HepG2 (cell line): ENCODE measurements at regions not wholly inside any gene's neighbourhood (a gene's known extent, or its start where the extent isn't known, plus 50 kb on each side); places are given as distances from the start of the nearest gene placed in this dataset.
"Not testable (repeated sequence)": the region's sequence is repeated elsewhere in the genome, so short reads cannot be mapped to it uniquely, and the experiment has no call there.

Experiments
- ATAC-seq: fragments of 200-7000 bp; cut with Tn5 transposase; 3 replicates; pipeline ENCODE4 v1.9.1; 2020; ENCODE audit warnings: mild to moderate bottlenecking, moderate library complexity
- BruUV-seq: library from RNA; stranded (reverse); fragments of 400-500 nt; replicated peaks from 2 replicates; lab custom pipeline; 2021; lab: Mats Ljungman, UMichigan
- CTCF ChIA-PET: fragments of 300-600 bp; formaldehyde crosslinking; extraction: SDS; loops from one replicate; lab custom pipeline; 2021; ENCODE audit warnings: low total read pairs, inconsistent platforms, low intra/inter-chr PET ratio; lab: Yijun Ruan, JAX
- POLR2A ChIA-PET: fragments of 350-600 bp; sonication (Branson Sonifier 250); formaldehyde crosslinking; loops from one replicate; lab custom pipeline; 2020; ENCODE audit warnings: antibody characterized with exemption, inconsistent platforms; lab: Yijun Ruan, JAX
- DNase-seq: peaks from one replicate; pipeline ENCODE4 v3.0.0-alpha.2; 2015; ENCODE audit warnings: low spot score
- FAIRE-seq: peaks from 3 replicates; lab custom pipeline; 2011; peaks lifted over from hg19 to GRCh38; lab: Jason Lieb, UNC
- H2AFZ ChIP-seq: one replicate; pipeline ENCODE4 v1.6.1; 2011; ENCODE audit warnings: low read length, inconsistent platforms
- H3K27ac ChIP-seq: fragments of 300-600 bp; 3 replicates; pipeline ENCODE4 v1.8.0; 2011; ENCODE audit warnings: mixed run types, mild to moderate bottlenecking, mixed read lengths, low read length, inconsistent platforms; ENCODE audit not compliant: insufficient read depth; ENCODE audit errors: extremely low read length
- H3K27me3 ChIP-seq, 2 experiments: fragments of 200-600 bp in 1 of 2; 2 replicates in 1 of 2; 3 replicates in 1 of 2; pipeline versions ENCODE4 v1.6.0 to v1.8.0; 2011; ENCODE audit warnings: low read length in 2 of 2, mild to moderate bottlenecking in 2 of 2, moderate library complexity in 2 of 2, inconsistent platforms in 1 of 2; ENCODE audit not compliant: insufficient read depth in 2 of 2, control insufficient read depth in 1 of 2
- H3K36me3 ChIP-seq, 2 experiments: fragments of 200-600 bp in 1 of 2; replicated peaks in 1 of 2; 2 replicates in 1 of 2; 3 replicates in 1 of 2; pipeline versions ENCODE4 v1.5.1 to v1.8.0; 2011; ENCODE audit warnings: low read length in 2 of 2, inconsistent platforms in 1 of 2; ENCODE audit not compliant: insufficient read depth in 2 of 2, control insufficient read depth in 1 of 2
- H3K4me1 ChIP-seq: 2 replicates; pipeline ENCODE4 v1.5.1; 2012; ENCODE audit warnings: low read length, inconsistent platforms; ENCODE audit not compliant: insufficient read depth
- H3K4me2 ChIP-seq: 2 replicates; pipeline ENCODE4 v1.6.0; 2011; ENCODE audit warnings: low read depth, low read length, inconsistent platforms
- H3K4me3 ChIP-seq, 3 experiments: fragments of 200-600 bp in 1 of 3; sonication (generic), shearing (Covaris generic) in 1 of 3; replicated peaks in 1 of 3; 2 replicates each; pipeline ENCODE4 v1.5.1; 2011 to 2016; ENCODE audit warnings: low read length in 3 of 3, inconsistent platforms in 2 of 3, low read depth in 2 of 3, mild to moderate bottlenecking in 2 of 3, control low read depth in 1 of 3, mixed read lengths in 1 of 3; ENCODE audit not compliant: insufficient read depth in 1 of 3
- H3K79me2 ChIP-seq: one replicate; pipeline ENCODE4 v1.6.1; 2011; ENCODE audit warnings: low read length, inconsistent platforms; ENCODE audit not compliant: insufficient read depth
- H3K9ac ChIP-seq: 2 replicates; pipeline ENCODE4 v1.6.0; 2011; ENCODE audit warnings: mild to moderate bottlenecking, low read depth, low read length, inconsistent platforms; ENCODE audit not compliant: insufficient read depth
- H3K9me3 ChIP-seq: 2 replicates; pipeline ENCODE4 v1.5.1; 2012; ENCODE audit warnings: mild to moderate bottlenecking, low read length
- H4K20me1 ChIP-seq: 2 replicates; pipeline ENCODE4 v1.6.0; 2011; ENCODE audit warnings: inconsistent platforms, mild to moderate bottlenecking, low read length, moderate library complexity; ENCODE audit not compliant: insufficient read depth
- CERS6 ChIP-seq: sonication (generic); formaldehyde crosslinking; IDR thresholded peaks from 2 replicates; pipeline ENCODE4 v1.5.0; 2020; ENCODE audit warnings: missing genetic modification reagents
- NR2F2 ChIP-seq: IDR thresholded peaks from 2 replicates; pipeline ENCODE4 v1.6.1; 2012; ENCODE audit warnings: low read depth, inconsistent platforms, borderline replicate concordance
- ZFP1 ChIP-seq: IDR thresholded peaks from 2 replicates; pipeline ENCODE4 v1.6.1; 2016
- ZNF124 ChIP-seq: sonication (generic); formaldehyde crosslinking; IDR thresholded peaks from 2 replicates; pipeline ENCODE4 v1.4.0; 2020; ENCODE audit warnings: missing genetic modification reagents
- ZNF318 ChIP-seq: sonication (generic); formaldehyde crosslinking; IDR thresholded peaks from 2 replicates; pipeline ENCODE4 v1.4.0; 2020; ENCODE audit warnings: mild to moderate bottlenecking, missing genetic modification reagents
- ZNF431 ChIP-seq: sonication (generic); formaldehyde crosslinking; IDR thresholded peaks from 2 replicates; pipeline ENCODE4 v1.9.0; 2022; ENCODE audit warnings: missing genetic modification reagents, low read depth, mild to moderate bottlenecking, borderline replicate concordance
- ZNF501 ChIP-seq: sonication (generic); formaldehyde crosslinking; IDR thresholded peaks from 2 replicates; pipeline ENCODE4 v1.5.1; 2020; ENCODE audit warnings: mild to moderate bottlenecking, moderate library complexity, missing genetic modification reagents
- WGBS: methylation state at CpG from one replicate; pipeline ENCODE4 v1.1.6; 2017; ENCODE audit warnings: low lambda C conversion rate; 5-methylcytosine and 5-hydroxymethylcytosine counted together
- in situ Hi-C: cut with HindIII; loops from 2 replicates; pipeline ENCODE4 v1.10.0; 2017; ENCODE audit warnings: low pct_unique_long_range_greater_than_20kb; ENCODE audit not compliant: extremely low pct_ligation_motif_present
- intact Hi-C: fragments of 100-400 bp; cut with micrococcal nuclease; formaldehyde crosslinking; loops from one replicate; pipeline ENCODE4 v1.10.0; 2022; ENCODE audit not compliant: unreplicated experiment

- no peak overlapping the region for H3K9ac ChIP-seq
- intact Hi-C loops (no loop called here), in situ Hi-C loops (no loop called here)
- FAIRE-seq, result no peak
- CTCF ChIA-PET, result no interaction called here
- H3K4me2 ChIP-seq, result no peak overlapping the region
- peaks cover 3 to 30% of the 10 kb centered on the region in 2 experiments; a peak in 3 of 5 replicates for H3K27me3 ChIP-seq
- no TSS peak for BruUV-seq
- POLR2A ChIA-PET, result no interaction called here
- TF ChIP-seq ZFP1 (CRISPR knock-in tag) (no peak), NR2F2 (no peak), ZNF318 (no peak), ZNF431 (CRISPR knock-in tag) (no peak), ZNF124 (no peak), ZNF501 (CRISPR knock-in tag) (no peak), CERS6 (CRISPR knock-in tag) (no peak)
- no peaks in the 10 kb centered on the region for H4K20me1 ChIP-seq
- no peaks in the 10 kb centered on the region for H3K79me2 ChIP-seq
- no peak overlapping the region for H3K27ac ChIP-seq
- WGBS, result 17% methylated on average over 5 of the region's 5 CpGs
- no peak overlapping the region for H3K4me3 ChIP-seq
- H2AFZ ChIP-seq, result no peak overlapping the region
- H3K36me3 ChIP-seq, result no peaks in the 10 kb centered on the region
- no peak for DNase-seq
- no peak for ATAC-seq
- H3K9me3 ChIP-seq, result no peaks in the 10 kb centered on the region
- H3K4me1 ChIP-seq, result no peaks in the 10 kb centered on the region
Observed at GRCh38 chr20:51125105-51125504, 102.2 kb upstream of the KCNG1 start.

GRCh38 chr20:51123887-51124286 is 101.0 kb upstream of the KCNG1 start:
- intact Hi-C loops, FAIRE-seq, H3K4me2 ChIP-seq, H3K9me3 ChIP-seq, BruUV-seq, ATAC-seq, H3K36me3 ChIP-seq, H3K4me3 ChIP-seq, H2AFZ ChIP-seq, DNase-seq, H3K79me2 ChIP-seq, H4K20me1 ChIP-seq, CTCF ChIA-PET, in situ Hi-C loops, H3K4me1 ChIP-seq, H3K27ac ChIP-seq, POLR2A ChIA-PET, H3K9ac ChIP-seq: not testable (repeated sequence)
- H3K27me3 ChIP-seq, result peaks cover 3 to 39% of the 10 kb centered on the region in 2 experiments; a peak in 3 of 5 replicates
- 3% methylated on average over 1 of the region's 1 CpG for WGBS
